Stimulated activated CD8-positive, alpha-beta memory T cell treated with anti-CD3 and anti-CD28 coated beads, Interleukin-4, amount 100 ng/mL, for 4 hours (primary cell): ENCODE measurements at regions not wholly inside any gene's neighbourhood (a gene's known extent, or its start where the extent isn't known, plus 50 kb on each side); places are given as distances from the start of the nearest gene placed in this dataset.
A peak's percentile ranks its signal among the peaks of the same experiment; 100 is the strongest.

Experiments
- DNase-seq, 2 donors: peaks; one replicate each; pipeline ENCODE4 v3.0.0-alpha.2; 2020; ENCODE audit warnings: low read depth in 2 of 2, low spot score in 1 of 2

DNA sequence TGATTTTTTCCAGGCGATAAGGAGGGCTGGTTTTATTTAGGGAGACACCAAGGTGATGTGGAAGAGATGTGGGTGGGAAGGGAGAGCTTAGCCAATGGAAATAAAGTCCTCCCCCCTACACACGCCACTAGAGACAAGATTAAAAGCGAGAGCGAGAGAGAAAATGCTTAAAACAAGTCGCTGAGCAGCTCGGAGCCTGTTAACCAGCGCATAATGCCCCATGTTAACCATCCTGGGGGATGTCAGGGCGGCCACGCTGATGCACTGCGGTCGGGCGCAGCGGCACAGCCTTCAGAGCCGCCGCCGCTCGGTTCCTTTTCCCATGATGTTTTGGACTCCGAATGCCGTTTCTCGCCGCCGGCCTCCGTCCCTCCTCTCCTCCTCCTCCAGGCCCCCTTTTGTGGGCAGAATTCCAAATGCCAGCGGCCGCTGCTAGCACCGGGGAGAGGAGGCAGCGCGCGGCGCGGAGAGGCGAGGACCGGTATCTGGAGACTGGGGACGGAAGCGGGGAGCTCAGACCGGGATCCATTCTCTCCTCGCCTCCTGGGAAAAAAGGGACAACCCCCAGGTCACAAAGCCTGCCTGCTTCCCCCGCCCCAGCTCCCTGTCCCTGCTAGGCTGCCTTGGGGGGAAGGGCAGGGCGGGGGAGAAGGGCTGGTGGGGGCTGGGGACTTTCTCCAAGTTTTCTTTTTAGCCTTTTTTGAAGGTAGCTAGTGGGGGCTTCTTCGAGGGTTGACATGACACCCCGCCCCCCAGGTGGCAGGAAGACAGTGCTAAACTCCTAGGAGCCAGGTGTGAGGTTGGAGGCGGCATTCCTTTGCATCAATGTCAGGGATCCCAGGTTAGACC lies 98.1 kb upstream of the CCL2 start:
- no peak for DNase-seq

DNA sequence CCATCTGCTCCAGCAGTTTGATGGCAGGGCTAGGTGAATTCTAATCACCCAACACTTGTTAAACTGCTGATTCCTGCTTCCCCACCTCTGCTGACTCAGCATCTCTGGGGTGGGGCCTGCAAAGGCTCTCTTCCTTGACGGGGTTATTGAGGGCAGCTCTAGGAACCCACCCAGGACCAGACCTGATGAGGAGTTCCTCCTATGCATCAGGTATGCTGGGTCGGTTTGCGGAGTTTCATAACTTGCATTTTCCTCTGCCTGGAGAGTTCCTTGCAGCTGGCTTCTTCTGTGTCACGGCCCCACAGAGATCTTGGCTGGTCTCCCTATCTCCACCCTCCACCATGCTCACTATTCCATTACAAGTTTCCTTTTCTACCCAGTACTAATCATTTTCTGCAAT lies 93.4 kb upstream of the CCL2 start:
- DNase-seq = no peak

DNA sequence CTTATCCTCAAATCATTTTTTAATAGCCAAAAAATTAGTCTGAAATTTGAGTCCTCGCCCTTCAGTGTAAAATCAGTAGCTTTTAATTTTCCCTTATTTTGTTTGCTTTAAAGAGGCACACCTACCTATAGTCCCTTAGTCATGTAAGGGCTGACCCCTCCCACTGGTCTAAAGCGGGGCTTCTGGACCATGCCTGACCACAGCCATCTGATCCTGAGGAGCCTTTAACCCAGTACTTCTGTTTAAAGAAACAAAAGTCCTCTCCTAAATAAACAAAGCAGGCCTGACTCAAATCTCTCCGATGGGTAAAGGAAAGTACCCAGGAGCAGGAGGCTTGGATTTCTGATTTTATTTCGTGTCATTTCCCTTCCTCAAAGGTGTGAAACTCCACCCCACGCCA lies 92.0 kb upstream of the CCL2 start:
- DNase-seq = no peak

DNA sequence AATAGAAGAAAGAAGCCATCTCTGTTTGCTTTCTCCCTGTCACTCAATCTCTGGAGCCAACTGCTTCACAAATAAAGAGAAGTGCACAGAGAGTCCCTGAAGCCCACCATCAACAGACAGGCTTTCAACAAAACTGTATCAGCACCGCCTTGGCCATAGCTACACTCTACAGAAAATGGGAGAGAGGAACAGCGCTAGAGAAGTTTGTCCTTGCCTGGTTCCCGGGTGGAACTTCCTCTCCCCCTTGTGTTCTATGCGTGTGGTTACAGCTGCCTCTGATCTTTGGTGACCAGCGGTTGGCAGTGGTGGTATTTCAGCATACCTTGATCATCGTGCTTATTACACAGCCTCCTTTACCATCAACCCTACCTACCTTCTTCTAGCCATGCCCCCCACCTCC lies 91.4 kb upstream of the CCL2 start:
- no peak for DNase-seq

DNA sequence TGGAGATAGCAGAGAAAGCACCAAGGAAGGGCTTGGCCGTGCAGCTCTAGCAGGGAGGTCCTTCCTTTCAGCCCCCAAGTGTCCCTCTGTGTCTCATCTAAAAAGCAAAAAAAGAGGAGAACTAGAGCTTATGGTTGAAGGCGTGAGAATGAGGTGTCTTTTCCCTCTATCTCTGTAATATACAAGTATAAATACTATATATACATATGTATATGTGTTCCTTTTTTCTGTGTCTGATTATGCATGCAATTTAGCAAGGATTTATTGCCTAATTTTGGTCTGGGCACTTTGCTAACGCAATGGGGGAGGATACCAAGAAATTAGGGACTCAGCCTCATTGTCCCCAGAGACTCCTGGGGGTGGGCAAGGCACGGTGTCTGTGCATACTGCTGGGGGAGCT lies 90.2 kb upstream of the CCL2 start:
- no peak for DNase-seq

DNA sequence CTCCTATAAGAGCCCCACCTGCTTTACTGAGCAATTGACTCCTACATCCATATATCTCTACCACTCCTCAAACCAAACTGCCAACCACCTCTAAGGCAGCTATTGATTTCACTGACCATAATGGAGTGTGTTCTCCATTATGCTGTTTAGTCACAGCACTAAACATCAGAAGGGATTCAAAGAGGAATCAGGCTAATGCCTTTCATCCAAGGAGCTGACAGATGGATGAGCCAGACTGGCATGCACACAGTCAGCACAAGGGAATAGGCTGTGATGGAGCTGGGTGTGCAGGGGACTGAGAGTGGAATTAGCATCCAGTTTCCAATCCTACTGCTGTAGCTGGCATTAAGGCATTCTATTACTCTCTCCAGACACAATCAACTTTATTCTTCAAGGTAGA lies 88.7 kb upstream of the CCL2 start:
- DNase-seq = no peak

GRCh38 chr17:34167354-34167753 lies 87.7 kb upstream of the CCL2 start:
- DNase-seq = no peak

- DNase-seq = no peak
Observed at GRCh38 chr17:34168989-34169388, 86.1 kb upstream of the CCL2 start.

DNA sequence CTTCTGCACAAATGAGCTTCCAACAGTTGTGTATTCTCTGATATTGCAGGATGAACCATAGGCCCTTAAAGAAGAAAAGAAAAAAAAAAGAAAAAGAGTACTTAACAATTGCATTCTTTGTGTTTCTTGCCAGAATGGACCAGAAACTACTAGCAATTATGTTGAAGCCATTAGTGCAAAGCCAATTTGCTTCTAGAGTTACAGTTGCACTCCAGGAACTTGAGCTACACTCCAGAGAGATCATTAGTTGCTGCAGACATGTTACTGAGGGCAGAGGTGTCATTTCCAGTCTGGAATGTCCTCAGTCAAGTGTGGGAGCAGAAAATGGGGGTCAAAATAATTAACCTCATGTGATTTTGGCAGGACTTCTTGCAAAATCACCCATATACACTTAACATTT lies 85.6 kb upstream of the CCL2 start:
- DNase-seq = no peak

GRCh38 chr17:34171245-34171818 lies 83.8 kb upstream of the CCL2 start:
- DNase-seq = peak; percentile 6 to 9

GRCh38 chr17:34172390-34172918 lies 82.6 kb upstream of the CCL2 start:
- no peak for DNase-seq

DNA sequence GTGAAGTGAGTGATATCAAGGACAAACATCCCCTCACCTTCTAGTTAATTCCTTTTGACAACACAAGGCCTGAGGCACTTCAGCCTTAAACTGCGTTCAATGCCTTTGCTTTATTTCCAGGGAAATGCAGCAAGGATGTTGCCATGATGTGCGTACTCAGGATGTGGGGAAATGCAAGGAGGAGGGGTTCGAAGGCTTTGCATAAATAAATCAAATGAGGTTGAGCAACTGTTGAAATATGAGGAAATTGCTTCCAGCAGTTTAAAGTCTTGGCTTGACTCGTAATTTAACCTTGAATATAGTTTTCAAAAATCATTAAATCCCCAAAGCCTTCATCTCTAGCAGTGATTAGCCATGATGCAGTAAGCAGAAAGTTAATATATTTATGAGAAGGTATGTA lies 81.8 kb upstream of the CCL2 start:
- no peak for DNase-seq

DNA sequence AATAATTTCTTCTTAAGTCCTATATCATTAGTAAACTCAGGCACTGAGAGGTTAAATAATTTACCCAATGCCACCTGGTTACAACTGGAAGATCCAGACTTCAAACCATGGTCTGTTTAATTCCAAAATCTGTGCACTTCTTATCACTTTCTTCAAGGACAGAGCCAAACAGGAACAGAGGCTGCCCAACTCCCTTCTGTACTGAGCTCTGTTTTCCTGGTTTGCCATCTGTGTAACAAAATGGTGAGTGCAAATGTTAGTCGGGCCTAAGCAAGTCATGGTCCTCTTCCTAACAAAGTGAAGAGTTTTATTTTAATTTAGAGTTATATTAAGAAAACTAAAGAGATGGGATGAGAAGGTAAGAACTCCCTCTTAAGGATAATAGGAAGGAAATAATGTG lies 80.6 kb upstream of the CCL2 start:
- DNase-seq = no peak

DNA sequence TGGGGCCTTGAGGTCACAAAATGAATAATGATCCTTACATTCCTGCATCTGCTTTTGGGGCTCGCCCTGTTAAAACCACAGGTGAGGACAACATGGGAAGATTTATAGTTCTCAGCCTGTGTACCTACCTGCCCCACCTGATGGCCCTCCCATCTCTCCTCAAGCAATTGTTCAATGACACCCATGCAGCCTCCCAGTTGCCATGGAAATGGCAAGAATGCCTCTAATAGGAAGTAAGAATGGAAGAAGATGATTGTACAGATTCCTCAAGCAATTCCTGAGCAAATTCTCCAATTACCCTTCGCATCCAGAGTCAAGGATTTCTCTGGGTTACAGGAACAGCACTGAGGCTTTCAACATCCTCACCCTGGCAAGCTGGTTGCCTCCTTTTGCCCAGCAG lies 78.6 kb upstream of the CCL2 start:
- DNase-seq = no peak

DNA sequence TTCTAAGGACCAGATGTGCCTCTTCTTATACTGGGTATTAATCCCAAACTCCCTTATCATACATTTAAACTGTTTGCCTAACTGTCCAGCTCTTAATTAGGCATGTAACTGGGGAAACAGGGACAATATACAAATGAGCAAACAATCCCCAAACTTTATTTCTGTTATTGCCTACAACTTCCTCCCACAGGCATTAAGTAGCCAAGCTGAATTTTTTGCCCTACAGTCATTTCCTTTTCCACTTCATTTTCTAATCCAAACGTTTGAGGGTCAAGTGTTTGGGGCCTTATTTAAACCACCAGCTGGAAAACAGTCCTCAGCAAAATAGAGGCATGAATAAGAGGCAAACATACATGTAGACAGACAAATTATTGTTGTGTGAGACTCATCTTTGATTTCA lies 77.4 kb upstream of the CCL2 start:
- no peak for DNase-seq

DNA sequence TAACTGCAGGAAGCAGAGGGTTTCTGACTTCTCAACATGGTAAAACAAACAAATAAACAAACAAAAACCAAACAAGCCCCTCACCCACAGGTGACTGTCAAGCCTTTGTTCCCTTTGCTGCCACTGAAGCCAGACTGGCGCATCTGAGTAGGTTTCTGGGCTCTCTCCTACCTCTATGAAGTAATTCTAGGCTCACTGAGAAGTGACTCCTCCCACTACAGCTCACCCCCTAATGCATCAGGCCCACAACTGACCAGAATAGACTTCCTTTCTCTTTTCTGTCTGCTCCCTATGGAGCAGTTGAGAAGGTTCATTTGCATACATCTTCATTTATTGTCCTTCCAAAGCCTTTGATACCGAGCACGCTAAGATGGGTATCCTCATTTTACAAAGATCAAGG lies 77.0 kb upstream of the CCL2 start:
- no peak for DNase-seq

- no peak for DNase-seq
Observed at GRCh38 chr17:34182036-34182803, 72.9 kb upstream of the CCL2 start.

GRCh38 chr17:34195987-34196386 lies 59.1 kb upstream of the CCL2 start:
- no peak for DNase-seq

DNA sequence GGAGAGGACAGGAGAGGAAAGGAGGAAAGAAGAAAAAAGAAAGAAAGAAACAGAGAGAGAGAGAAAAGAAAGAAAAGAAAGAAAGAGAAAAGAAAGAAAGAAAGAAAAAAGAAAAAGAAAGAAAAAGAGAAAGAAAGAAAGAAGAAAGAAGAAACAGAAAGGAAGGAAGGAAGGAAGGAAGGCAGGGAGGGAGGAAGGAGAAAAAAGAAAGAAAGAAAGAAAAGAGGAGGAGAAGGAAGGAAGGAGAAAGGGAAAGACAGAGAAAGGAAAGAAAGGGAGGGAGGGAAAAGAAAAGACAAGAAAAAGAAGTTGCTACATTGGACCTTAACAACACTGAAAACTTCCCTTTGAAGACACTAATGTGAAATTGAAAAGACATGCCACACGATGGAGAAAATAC lies 56.6 kb upstream of the CCL2 start:
- DNase-seq = no peak

DNA sequence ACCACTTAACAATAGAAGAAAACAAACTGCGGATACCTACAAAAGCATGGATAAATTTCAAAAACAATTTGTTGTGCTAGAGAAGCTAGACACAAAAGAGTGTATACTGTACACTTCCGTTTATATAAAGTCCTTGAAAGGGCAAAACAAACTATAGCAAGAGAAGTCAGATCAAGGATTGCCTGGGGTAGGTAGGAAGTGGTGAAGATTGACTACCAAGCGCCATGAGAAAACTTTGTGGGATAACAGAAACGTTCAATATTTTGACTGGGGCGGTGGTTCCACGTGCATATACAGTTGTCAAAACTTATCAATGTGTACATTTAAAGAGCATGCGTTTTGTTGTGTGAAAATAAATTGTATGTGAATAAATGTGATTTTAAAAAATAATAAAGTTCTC lies 55.6 kb upstream of the CCL2 start:
- DNase-seq = no peak

DNA sequence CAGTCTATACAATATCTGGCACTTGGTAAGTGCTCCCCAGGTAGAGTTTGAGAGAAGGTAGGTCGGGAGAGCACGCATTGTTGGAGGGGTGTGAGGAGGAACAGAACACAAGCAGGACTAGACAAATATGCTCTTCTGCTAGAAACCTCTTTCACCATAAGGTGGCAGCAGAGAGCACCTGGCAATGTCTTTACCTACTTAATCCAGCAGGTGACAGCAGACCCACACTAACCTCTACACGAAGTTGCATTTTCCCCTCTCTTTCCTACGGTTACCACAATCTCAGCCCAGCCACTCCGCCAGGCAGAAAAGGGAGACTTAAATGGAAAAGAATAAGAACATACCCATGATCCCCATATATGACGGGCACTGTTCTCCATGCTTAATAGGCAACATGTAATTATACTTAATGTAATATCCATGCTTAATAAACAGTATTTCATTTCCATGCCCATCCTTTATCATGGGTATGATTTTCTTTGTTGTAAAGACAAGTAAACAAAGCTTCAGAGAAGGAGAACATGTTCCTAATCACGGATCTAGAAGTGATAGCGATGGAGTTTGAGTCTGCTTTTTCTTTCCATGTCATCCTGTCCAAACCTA lies 55.1 kb upstream of the CCL2 start:
- DNase-seq = peak; percentile 11 to 32

DNA sequence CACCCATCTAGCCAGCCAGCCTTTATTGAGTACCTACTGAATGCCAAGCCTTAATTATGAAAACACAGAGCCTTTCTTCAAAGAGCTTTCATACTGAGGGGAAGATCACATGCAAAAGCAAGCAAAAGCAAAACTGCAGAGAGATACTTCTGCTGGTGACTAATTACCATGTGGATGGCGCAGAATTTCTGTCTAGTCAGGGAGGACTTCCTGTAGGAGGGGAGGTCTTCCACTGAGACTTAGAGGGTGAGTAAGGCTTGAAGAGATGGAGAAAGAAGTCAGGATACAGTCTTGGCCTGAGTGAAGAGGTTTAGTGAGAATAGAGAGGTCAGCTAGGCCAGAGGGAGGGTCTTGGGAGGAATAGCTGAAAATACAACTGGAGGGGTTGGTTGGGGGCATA lies 53.9 kb upstream of the CCL2 start:
- DNase-seq = no peak
